ENCODE measurements at regions not wholly inside any gene's neighbourhood (a gene's known extent, or its start where the extent isn't known, plus 50 kb on each side); places are given as distances from the start of the nearest gene placed in this dataset.

DNA sequence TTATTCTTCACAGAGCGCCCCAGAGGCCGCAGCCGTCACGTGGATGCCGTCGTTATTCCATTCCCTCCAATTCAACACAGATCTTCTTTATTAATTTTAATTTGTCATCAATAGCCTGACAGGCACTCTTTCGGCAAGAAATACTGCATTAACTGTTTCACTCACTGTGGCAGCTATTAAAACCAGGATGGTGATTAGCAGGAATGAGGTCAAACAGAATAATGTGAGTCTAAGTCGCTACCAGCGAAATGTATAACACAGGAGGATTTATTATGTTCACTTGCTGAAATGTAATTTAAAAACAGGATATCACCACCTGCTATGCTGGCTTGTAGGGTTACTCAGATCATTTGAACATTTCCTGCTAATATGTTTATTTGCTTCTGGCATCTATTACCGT lies 74.2 kb upstream of the MGMT start:
- Histone ChIP-seq H3K9me3 (ENCODE audit: control insufficient read depth, low read length) (no peaks in the 10 kb centered on the region), H3K27me3 (ENCODE audit: control insufficient read depth, insufficient read depth, low read length) (peaks cover 9% of the 10 kb centered on the region), H3K36me3 (ENCODE audit: control insufficient read depth, insufficient read depth, low read length) (no peaks in the 10 kb centered on the region), H3K9ac (ENCODE audit: low read length) (no peak overlapping the region), H3K4me3 (ENCODE audit: low read length) (no peak overlapping the region), H3K4me1 (ENCODE audit: control insufficient read depth, insufficient read depth, low read length) (no peaks in the 10 kb centered on the region)

DNA sequence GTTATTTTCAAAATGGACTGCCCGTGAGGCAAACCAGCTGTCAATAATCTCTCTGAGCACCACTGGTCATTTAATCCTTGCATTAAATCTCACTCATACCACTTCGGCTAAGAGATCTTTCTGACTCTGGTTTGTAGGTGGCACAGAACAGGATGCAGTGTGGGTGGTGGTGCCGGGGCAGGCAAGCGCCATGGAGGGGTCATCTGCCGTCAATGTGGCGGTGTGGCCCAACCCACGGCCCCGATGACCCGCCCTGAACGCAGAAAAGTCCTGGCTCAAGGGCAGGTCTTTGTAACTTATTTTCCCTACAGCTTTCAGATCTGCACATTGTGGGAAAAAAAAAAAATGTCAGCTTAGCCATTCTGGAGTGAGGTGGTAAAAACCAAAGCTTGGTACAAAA lies 73.2 kb upstream of the MGMT start:
- H3K9me3 ChIP-seq (ENCODE audit: control insufficient read depth, low read length): no peaks in the 10 kb centered on the region
- no peaks in the 10 kb centered on the region for H3K4me1 ChIP-seq (ENCODE audit: control insufficient read depth, insufficient read depth, low read length)
- no peaks in the 10 kb centered on the region for H3K36me3 ChIP-seq (ENCODE audit: control insufficient read depth, insufficient read depth, low read length)
- H3K27me3 ChIP-seq (ENCODE audit: control insufficient read depth, insufficient read depth, low read length): peaks cover 9% of the 10 kb centered on the region
- H3K9ac ChIP-seq (ENCODE audit: low read length): no peak overlapping the region
- H3K4me3 ChIP-seq (ENCODE audit: low read length): no peak overlapping the region

DNA sequence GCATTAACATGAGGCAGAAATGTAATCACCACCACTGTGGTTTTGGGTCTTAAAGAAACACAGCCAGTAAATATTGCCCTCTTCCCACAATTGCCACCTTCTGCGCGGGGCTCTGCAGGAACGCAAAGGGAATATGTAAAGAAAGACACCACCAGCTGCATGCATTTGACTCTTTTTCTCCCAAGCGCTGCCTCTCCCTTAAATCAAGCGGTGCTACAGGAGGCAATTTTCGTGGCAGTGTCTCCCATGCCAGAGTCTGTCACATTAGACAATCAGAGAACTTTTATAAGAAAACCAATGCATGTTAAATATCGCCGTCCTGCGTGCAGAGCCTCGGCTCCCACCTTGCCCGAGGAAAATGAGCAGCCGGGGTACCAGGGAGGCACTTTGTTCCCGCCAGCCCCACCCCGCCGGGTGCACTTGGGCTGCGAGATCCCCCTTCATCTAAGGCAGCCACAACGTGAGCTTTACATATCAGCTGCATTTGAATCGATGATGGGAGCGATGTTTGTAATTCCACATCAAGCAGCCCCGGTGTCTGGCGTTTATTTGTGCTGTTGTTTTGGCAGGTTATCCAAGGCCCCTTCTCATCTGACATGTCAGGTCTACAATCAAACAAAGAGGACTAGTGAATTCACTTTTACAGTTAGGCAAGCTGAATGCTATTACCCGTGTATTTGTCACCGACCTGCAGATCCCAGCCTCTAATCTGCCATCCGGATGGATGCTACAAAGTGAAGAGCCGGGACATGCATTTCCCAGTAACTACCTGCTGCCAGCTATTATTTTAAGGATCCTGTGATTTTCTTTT lies 72.3 kb upstream of the MGMT start:
- H3K4me1 ChIP-seq (ENCODE audit: control insufficient read depth, insufficient read depth, low read length): no peaks in the 10 kb centered on the region
- peaks cover 9% of the 10 kb centered on the region for H3K27me3 ChIP-seq (ENCODE audit: control insufficient read depth, insufficient read depth, low read length)
- H3K4me3 ChIP-seq (ENCODE audit: low read length): no peak overlapping the region
- H3K9me3 ChIP-seq (ENCODE audit: control insufficient read depth, low read length): no peaks in the 10 kb centered on the region
- H3K9ac ChIP-seq (ENCODE audit: low read length): no peak overlapping the region
- H3K36me3 ChIP-seq (ENCODE audit: control insufficient read depth, insufficient read depth, low read length): no peaks in the 10 kb centered on the region

DNA sequence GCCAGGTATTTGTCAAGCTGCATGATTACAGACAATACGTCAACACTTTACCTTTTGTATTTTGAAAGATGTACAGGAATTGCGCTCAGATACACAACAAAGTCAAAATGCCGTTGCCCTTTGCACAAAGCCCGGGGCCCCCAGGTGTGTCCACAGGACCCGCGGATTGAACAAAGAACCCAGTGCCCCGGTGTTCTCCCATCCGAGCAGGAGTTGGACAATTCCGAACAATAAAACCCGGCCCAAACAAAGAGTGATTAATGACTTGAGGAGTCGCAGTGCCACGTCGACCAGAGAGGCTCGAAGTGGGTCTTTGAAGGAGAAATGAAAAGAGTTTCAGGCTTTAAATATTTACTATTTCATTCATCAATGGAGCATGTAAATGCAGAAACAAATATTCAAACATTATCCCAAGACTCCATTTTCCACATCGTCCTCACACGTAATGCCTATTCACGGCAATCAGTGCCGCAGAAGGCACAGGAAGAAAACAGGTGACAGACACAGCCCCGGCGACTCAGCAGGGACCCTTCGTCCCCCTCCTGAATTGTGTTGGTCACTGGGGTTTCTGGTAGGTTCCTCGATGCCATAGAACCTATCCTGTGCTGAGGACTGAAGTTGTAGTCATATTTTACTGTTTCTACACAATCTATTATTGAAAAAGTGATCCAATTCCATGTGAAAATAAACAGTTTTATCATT lies 70.9 kb upstream of the MGMT start:
- no peaks in the 10 kb centered on the region for H3K4me1 ChIP-seq (ENCODE audit: control insufficient read depth, insufficient read depth, low read length)
- H3K4me3 ChIP-seq (ENCODE audit: low read length): no peak overlapping the region
- H3K36me3 ChIP-seq (ENCODE audit: control insufficient read depth, insufficient read depth, low read length): no peaks in the 10 kb centered on the region
- no peak overlapping the region for H3K9ac ChIP-seq (ENCODE audit: low read length)
- H3K9me3 ChIP-seq (ENCODE audit: control insufficient read depth, low read length): no peaks in the 10 kb centered on the region
- H3K27me3 ChIP-seq (ENCODE audit: control insufficient read depth, insufficient read depth, low read length): peaks cover 9% of the 10 kb centered on the region

DNA sequence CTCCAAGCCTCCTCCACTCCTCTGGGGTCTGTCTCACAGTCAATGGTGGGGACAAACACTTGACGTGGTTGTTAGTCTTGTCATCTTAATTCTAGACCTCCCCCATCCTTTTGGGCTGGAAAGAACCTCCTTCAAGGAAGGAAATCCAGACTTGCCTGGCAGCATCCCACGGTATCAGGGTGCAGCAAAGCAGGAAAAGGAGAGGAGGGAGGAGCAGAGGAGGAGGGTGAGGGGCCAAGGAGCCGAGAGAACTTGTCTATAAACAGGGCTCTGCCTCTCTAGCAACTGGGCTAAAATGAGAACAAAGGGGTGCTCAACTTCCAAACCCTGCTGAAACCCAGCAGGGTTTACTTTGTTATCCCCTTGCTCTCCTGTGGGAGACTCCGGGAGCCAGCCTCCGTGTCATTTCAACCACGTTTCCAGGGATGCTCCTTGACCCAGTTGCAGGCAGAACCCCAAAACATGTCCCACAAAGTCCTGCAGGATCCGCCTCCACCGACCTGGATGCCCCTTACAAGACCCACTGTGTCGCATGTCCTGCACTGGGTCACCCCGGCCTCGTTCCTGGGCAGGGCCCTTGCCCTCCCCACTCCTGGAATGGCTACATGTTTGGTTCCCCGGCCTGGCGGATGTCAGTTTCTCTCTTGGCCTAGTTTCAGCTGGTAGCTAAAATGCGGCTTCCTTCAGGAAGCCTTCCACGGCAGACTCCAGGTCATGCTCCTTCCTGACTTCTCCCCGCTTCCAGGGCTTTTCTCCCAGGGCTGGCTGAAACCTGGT lies 69.7 kb upstream of the MGMT start:
- Histone ChIP-seq H3K27me3 (ENCODE audit: control insufficient read depth, insufficient read depth, low read length) (peaks cover 9% of the 10 kb centered on the region), H3K9ac (ENCODE audit: low read length) (no peak overlapping the region), H3K4me1 (ENCODE audit: control insufficient read depth, insufficient read depth, low read length) (no peaks in the 10 kb centered on the region), H3K9me3 (ENCODE audit: control insufficient read depth, low read length) (no peaks in the 10 kb centered on the region), H3K4me3 (ENCODE audit: low read length) (no peak overlapping the region), H3K36me3 (ENCODE audit: control insufficient read depth, insufficient read depth, low read length) (no peaks in the 10 kb centered on the region)

DNA sequence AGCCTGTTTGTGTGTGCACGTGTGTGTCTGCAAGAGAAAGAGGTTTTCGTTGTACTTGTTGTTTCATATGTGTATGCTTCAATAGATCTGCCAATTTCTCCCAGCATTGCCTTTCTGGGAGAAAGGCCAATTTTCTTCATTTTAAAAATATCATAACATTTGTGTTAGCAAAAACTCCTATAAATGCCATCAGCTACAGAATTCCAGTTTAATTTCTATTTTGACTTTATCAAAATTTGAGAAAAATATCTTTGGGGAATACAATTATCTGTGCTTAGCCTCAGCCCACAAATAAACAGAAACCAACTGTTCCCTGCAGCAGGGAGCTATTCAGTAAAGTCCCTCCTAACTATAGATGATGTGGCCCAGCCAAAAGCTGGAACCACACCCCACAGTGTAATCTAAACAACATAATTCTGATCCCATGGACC lies 68.3 kb upstream of the MGMT start:
- no peaks in the 10 kb centered on the region for H3K4me1 ChIP-seq (ENCODE audit: control insufficient read depth, insufficient read depth, low read length)
- no peak overlapping the region for H3K4me3 ChIP-seq (ENCODE audit: low read length)
- peaks cover 12% of the 10 kb centered on the region for H3K27me3 ChIP-seq (ENCODE audit: control insufficient read depth, insufficient read depth, low read length)
- H3K36me3 ChIP-seq (ENCODE audit: control insufficient read depth, insufficient read depth, low read length): no peaks in the 10 kb centered on the region
- H3K9me3 ChIP-seq (ENCODE audit: control insufficient read depth, low read length): no peaks in the 10 kb centered on the region
- H3K9ac ChIP-seq (ENCODE audit: low read length): no peak overlapping the region

DNA sequence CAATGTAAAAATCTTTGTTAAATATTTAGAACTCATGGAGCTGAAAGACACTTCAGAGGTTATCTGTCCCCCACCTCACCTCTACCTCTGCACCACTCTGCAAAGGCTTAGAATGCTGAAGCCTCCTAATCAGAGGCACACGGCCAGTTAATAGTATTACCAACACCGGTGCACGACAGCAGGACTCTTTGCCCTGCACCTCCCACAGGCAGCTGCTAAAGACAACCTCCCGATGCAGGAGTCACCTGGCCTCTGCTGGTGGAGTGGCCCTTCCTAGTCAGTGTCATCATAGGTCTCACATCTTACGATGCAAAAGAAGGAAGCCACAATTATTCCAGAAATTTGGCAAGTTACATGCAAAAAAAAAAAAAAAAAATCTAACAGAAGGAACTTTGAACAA lies 66.6 kb upstream of the MGMT start:
- Histone ChIP-seq H3K4me3 (ENCODE audit: low read length) (no peak overlapping the region), H3K9me3 (ENCODE audit: control insufficient read depth, low read length) (no peaks in the 10 kb centered on the region)

DNA sequence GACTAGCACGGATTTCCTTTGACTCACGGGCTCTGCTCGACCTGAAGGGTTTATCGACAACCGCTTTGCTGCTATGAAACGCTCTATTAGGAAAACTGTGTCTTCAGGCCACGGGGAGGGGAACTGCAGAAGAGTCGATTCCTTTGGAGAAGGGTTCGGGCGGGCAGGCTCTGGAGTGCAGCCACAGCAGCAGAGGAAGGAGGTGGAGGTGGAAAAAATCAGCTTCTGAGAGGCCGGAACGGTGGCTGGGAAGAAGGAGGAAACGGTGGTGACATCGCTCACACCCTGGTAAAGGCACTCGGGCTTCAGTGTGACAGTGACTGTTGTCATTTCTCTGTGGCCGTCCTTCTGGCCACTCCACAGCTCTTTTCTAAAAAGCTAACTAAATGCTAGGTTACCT lies 64.6 kb upstream of the MGMT start:
- no peak overlapping the region for H3K4me3 ChIP-seq (ENCODE audit: low read length)
- no peaks in the 10 kb centered on the region for H3K36me3 ChIP-seq (ENCODE audit: control insufficient read depth, insufficient read depth, low read length)
- no peaks in the 10 kb centered on the region for H3K9me3 ChIP-seq (ENCODE audit: control insufficient read depth, low read length)
- H3K9ac ChIP-seq (ENCODE audit: low read length): no peak overlapping the region
- H3K27me3 ChIP-seq (ENCODE audit: control insufficient read depth, insufficient read depth, low read length): peaks cover 3% of the 10 kb centered on the region
- H3K4me1 ChIP-seq (ENCODE audit: control insufficient read depth, insufficient read depth, low read length): no peaks in the 10 kb centered on the region

More for the DNA sequence above, 66.6 kb upstream of the MGMT start:
- no peaks in the 10 kb centered on the region for H3K4me1 ChIP-seq (ENCODE audit: control insufficient read depth, insufficient read depth, low read length)
- no peaks in the 10 kb centered on the region for H3K36me3 ChIP-seq (ENCODE audit: control insufficient read depth, insufficient read depth, low read length)
- peaks cover 12% of the 10 kb centered on the region for H3K27me3 ChIP-seq (ENCODE audit: control insufficient read depth, insufficient read depth, low read length)
- H3K9ac ChIP-seq (ENCODE audit: low read length): no peak overlapping the region

DNA sequence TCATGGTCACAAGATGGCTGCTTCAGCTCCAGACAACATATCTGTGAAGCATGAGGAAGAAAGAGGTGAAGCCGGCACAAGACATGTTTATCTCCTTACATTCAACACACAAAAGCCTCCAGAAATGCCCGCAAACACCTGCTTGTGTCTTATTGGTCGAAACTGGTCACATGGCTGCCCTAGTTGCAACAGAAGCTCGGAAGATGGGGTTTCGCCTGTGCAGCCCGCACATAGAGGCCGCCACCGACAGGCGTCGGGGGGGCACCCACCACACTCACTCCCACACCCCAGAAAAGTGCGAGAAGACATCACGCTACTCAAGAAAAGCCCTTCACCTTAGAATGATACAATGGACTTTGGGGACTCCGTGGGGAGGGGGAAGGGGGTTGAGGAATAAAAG lies 63.0 kb upstream of the MGMT start:
- no peaks in the 10 kb centered on the region for H3K4me1 ChIP-seq (ENCODE audit: control insufficient read depth, insufficient read depth, low read length)
- no peaks in the 10 kb centered on the region for H3K9me3 ChIP-seq (ENCODE audit: control insufficient read depth, low read length)
- H3K27me3 ChIP-seq (ENCODE audit: control insufficient read depth, insufficient read depth, low read length): peaks cover 3% of the 10 kb centered on the region
- no peak overlapping the region for H3K9ac ChIP-seq (ENCODE audit: low read length)
- no peak overlapping the region for H3K4me3 ChIP-seq (ENCODE audit: low read length)
- H3K36me3 ChIP-seq (ENCODE audit: control insufficient read depth, insufficient read depth, low read length): no peaks in the 10 kb centered on the region

DNA sequence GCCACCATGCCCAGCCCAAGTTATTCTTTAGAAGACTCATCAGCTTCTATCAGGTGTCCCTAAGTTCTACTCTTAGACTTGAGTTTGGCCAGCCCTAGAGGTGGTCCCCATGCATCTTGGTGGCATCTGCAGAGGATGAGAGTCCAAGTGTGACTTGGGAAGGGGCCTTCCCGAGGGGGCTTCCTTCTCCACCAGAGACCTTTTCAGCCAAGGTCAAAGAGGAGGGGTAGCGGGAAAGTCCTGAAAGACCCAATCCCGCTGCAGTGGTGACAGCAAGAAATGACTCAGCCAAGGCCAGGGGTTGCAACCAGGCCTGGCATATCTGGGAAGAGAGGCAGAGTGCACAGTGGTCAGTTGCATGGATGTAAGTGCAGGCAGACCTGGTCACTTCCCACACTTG lies 61.7 kb upstream of the MGMT start:
- H3K9me3 ChIP-seq (ENCODE audit: control insufficient read depth, low read length): no peaks in the 10 kb centered on the region

DNA sequence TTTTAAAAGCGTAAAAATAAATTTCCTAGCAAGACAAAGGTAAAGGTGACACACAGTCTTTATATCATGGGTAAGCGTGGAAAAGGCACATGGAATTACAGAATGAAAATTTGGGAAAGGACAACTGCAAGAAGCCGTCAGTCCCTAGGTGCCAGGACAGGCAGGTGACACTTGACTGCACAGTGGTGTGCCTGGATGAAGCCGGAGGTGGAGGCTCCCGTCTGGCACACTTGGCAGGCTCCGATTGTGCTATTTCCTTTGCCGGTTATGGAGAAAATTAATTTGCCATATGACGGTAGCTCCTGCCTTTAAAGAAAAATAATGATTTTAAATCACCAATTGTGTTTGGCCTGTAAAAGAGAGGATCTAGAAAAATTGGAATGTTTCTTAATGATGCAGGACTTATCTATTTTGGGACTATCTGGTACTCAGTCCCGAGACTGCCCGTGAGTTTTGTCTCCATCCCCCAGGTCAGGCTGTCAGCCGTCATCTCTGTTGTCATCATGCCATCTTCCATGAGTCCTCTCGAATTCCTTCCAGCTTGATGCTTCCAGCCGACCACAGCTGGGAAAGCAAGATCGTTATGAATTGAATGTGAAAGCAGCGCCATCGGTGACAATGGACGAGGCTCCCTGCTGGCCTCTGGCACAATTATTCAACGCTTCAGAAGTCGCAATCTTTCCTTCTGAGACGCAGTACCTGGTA lies 56.2 kb upstream of the MGMT start:
- no peaks in the 10 kb centered on the region for H3K36me3 ChIP-seq (ENCODE audit: control insufficient read depth, insufficient read depth, low read length)
- no peaks in the 10 kb centered on the region for H3K4me1 ChIP-seq (ENCODE audit: control insufficient read depth, insufficient read depth, low read length)
- H3K27me3 ChIP-seq (ENCODE audit: control insufficient read depth, insufficient read depth, low read length): no peaks in the 10 kb centered on the region
- no peaks in the 10 kb centered on the region for H3K9me3 ChIP-seq (ENCODE audit: control insufficient read depth, low read length)
- H3K4me3 ChIP-seq (ENCODE audit: low read length): no peak overlapping the region
- no peak overlapping the region for H3K9ac ChIP-seq (ENCODE audit: low read length)

More for the DNA sequence above, 61.7 kb upstream of the MGMT start:
- Histone ChIP-seq H3K27me3 (ENCODE audit: control insufficient read depth, insufficient read depth, low read length) (peaks cover 3% of the 10 kb centered on the region), H3K36me3 (ENCODE audit: control insufficient read depth, insufficient read depth, low read length) (no peaks in the 10 kb centered on the region), H3K4me3 (ENCODE audit: low read length) (no peak overlapping the region), H3K9ac (ENCODE audit: low read length) (no peak overlapping the region), H3K4me1 (ENCODE audit: control insufficient read depth, insufficient read depth, low read length) (no peaks in the 10 kb centered on the region)

DNA sequence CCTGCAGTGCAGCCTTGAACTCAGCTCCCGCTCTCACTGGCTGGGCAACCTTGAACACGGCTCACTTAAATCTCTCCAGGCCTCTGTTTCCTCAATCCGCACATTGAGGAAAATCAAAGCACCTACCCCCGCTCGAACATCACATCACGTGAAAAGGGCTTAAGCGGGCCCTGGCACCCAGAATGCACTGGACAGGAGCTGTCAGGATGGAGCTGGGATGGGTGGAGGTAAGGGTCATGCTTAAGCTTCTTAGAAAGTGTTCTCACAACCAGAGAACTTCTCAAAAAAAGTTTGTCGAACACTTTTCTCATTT lies 55.7 kb upstream of the MGMT start:
- no peaks in the 10 kb centered on the region for H3K4me1 ChIP-seq (ENCODE audit: control insufficient read depth, insufficient read depth, low read length)
- no peaks in the 10 kb centered on the region for H3K36me3 ChIP-seq (ENCODE audit: control insufficient read depth, insufficient read depth, low read length)
- H3K9me3 ChIP-seq (ENCODE audit: control insufficient read depth, low read length): no peaks in the 10 kb centered on the region
- H3K4me3 ChIP-seq (ENCODE audit: low read length): no peak overlapping the region
- no peak overlapping the region for H3K9ac ChIP-seq (ENCODE audit: low read length)
- H3K27me3 ChIP-seq (ENCODE audit: control insufficient read depth, insufficient read depth, low read length): no peaks in the 10 kb centered on the region

Data from mucosa of stomach (tissue), 1 donor.